Gastroesophageal sphincter (tissue), 3 donors: ENCODE measurements at regions not wholly inside any gene's neighbourhood (a gene's known extent, or its start where the extent isn't known, plus 50 kb on each side); places are given as distances from the start of the nearest gene placed in this dataset.

Source experiments
- EP300 ChIP-seq: sonication (generic); formaldehyde crosslinking; IDR thresholded peaks from one replicate; pipeline ENCODE4 v1.6.1; 2017; ENCODE audit warnings: antibody characterized with exemption, mild to moderate bottlenecking
- POLR2A ChIP-seq, 2 donors: fragments of 450-650 bp; IDR thresholded peaks; one replicate each; pipeline ENCODE4 v1.6.1; 2017; ENCODE audit warnings: antibody characterized with exemption in 2 of 2, mild to moderate bottlenecking in 2 of 2, moderate library complexity in 1 of 2
- TF ChIP-seq, protein P1 (sequence below), 4 experiments: fragments of 200-600 bp in 2 of 4; fragments of 450-650 bp in 2 of 4; sonication (generic) in 1 of 4; IDR thresholded peaks; one replicate each; pipeline ENCODE4 v1.5.1; 2017 to 2019; ENCODE audit warnings: antibody characterized with exemption in 4 of 4, mild to moderate bottlenecking in 2 of 4, moderate library complexity in 2 of 4

DNA sequence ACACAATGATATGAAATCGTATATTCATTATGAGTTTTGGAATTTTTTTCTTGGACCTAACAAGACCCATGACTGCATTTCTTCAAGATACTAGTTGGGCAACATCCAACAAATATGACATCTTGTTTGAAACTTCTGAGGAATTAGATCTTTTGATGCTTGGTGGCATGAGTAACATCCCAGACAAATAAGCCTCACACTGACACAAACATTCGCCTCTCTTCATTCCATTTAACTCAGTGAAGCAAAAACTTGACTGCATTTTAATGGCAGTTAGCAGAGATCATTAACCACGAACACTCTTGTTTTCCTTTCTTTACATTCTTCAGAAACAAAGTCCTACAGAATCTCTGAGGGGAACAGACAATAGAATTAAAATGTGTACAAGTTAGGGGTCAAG is 758.3 kb downstream of the C12orf50 start:
- no peak for TF ChIP-seq POLR2A (IDR thresholded peaks at IDR 0.05)
- no peak for TF ChIP-seq EP300
- TF ChIP-seq, protein P1, sequence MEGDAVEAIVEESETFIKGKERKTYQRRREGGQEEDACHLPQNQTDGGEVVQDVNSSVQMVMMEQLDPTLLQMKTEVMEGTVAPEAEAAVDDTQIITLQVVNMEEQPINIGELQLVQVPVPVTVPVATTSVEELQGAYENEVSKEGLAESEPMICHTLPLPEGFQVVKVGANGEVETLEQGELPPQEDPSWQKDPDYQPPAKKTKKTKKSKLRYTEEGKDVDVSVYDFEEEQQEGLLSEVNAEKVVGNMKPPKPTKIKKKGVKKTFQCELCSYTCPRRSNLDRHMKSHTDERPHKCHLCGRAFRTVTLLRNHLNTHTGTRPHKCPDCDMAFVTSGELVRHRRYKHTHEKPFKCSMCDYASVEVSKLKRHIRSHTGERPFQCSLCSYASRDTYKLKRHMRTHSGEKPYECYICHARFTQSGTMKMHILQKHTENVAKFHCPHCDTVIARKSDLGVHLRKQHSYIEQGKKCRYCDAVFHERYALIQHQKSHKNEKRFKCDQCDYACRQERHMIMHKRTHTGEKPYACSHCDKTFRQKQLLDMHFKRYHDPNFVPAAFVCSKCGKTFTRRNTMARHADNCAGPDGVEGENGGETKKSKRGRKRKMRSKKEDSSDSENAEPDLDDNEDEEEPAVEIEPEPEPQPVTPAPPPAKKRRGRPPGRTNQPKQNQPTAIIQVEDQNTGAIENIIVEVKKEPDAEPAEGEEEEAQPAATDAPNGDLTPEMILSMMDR (IDR thresholded peaks at IDR 0.05): no peak
